ENCODE measurements at regions not wholly inside any gene's neighbourhood (a gene's known extent, or its start where the extent isn't known, plus 50 kb on each side); places are given as distances from the start of the nearest gene placed in this dataset.

GRCh38 chr1:14301704-14302024, 296.8 kb upstream of the KAZN start:
- no peak for DNase-seq (ENCODE audit: low spot score)

GRCh38 chr1:14302025-14302424, 296.5 kb upstream of the KAZN start:
- no peak for DNase-seq (ENCODE audit: low spot score)

GRCh38 chr1:14303011-14303410, 295.5 kb upstream of the KAZN start:
- DNase-seq (ENCODE audit: low spot score) = no peak

DNA sequence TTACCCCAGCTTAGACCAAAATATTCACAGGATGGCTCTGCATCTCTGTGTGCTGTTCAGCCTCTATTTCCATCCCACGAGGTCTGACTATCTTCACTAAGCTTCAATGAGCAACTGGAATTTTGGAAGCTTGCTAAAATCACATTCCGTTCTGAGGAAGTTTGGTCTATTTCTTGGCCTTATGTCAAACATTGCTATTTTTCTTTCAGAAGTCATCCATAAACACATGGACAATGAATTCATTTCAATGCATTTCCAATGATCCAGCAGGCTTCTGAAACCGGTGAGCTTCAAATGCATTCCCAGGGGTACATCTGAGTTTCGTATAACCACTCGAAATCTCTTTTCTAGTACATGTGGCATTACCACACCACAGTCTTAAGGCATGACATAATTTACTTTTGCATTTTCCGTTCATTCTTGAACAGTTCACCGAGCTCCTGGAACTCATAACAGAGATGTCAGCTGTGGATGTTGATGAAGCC, 294.1 kb upstream of the KAZN start:
- peak; percentile 88 for DNase-seq (ENCODE audit: low spot score)

GRCh38 chr1:14308460-14308859, 290.0 kb upstream of the KAZN start:
- no peak for DNase-seq (ENCODE audit: low spot score)

GRCh38 chr1:14309984-14310383, 288.5 kb upstream of the KAZN start:
- no peak for DNase-seq (ENCODE audit: low spot score)

DNA sequence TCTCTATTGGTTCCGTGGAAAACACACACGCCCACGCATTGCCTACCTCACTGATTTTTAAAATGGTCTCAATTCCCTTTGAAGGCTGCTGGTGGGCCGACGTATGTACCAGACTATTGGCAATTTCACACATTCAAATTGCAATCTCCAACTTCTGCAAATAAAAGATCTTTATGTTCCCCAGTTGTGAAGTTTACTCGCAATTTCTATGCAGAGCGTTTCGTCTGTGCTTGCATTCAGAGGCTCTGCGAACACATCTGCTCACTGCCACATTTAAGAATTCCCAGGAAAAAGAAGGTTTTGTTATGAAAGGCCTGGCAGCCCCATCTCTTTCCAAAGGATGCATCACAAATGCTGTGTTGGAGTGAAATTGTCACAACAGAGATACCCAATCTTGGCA, 288.0 kb upstream of the KAZN start:
- DNase-seq (ENCODE audit: low spot score) = no peak

DNA sequence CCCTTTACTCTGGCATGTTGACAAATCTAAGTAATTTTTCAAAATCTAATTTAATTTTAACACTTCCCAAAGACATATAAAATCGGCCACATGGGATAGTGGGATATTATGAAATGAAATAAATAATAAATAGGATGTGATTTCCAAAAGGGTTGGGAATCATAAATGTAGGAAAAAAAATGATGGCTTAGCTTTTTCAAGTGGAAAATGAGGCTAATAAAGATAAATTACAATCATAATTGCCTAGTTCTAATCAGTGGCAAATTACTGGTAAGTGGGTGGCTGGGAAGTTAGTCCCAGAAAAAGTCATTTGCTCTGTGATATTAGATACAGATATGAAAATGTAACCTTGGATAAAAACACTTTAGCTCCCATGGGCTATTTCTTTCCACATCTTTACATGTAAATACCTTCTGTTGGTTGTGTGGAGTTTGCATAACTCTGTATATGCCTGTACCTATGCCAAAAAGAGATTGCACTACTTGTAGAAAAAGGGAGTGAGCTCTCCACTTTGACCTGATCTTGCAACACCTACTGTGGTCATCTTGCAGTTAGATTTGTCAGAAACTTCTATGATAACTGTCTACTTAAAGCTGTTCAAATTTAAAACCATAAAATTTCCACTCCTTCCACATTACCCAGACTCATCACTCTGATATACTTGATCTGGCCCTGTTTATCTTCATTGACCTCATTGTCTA, 284.6 kb upstream of the KAZN start:
- no peak for DNase-seq (ENCODE audit: low spot score)

DNA sequence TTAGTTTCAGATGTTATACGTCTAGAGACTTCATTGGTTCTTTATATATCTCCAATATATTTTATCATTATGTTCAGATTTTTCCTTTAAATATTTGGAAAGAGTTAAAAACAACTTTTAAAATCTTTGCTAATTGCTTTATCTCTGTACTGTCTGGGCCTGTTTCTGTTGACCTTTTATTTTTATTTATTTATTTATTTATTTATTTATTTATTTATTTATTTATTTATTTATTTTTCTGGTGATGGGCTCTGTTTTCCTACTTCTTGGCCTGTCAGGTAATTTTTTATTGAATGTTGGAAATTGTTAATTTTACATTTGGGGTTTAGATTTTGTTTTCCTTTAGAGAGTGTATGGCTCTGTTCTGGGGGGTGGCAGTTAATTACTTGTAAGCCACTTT, 279.7 kb upstream of the KAZN start:
- no peak for DNase-seq (ENCODE audit: low spot score)

DNA sequence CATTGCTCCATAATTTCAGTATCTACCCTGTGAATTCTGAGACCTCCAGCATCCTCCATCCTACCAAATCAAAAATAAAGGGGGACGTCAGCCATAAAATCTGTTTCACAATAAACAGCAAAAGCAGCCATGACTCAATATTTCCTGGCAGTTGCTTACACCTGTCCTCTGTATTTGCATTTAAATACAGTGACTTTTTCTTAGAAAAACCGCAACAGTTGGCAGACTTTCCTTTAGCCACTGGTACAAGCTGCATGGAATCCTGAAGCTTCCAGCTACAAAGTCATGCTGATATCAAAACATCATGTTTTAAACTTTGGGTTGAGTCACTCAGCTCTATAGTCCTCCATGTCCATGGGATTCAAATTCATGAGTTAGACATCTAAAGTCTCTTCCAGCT, 278.0 kb upstream of the KAZN start:
- no peak for DNase-seq (ENCODE audit: low spot score)

DNA sequence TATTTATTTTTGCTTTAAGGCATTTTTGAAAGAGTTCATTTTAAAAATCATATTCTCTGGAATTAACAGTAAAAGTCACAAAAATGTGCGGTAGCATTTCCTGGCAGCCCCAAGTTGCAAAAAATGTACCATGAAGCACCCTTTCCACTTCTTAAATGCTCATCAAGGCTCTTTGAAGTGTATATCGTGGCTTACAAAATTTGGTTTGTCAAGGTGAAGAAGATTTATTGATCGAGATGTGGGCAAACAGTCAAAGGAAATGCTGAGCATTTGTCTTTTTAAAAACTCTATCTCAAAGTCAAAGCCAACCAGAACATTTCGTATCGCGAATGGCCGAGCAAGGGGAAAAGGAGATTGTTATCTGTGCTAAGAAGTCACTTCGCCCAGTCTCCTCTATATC, 277.5 kb upstream of the KAZN start:
- DNase-seq (ENCODE audit: low spot score) = no peak

DNA sequence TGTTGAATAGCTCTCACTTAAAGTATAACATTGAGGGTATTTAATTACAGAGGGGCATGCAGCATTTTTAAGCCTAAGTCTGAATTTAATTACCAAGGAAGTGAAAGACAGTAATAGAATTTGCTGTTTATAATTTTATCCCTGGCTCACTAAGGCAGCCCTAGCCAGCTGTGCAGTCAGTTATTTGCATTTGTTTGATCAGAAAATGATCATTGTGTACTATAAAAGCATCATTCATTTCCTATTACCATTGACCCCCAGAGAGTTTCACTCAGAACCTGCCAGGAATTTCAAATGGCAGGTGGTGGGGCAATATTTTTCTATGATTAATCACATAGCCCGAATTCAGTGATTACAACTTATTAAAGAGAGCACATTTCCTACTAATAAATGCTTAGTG, 277.1 kb upstream of the KAZN start:
- no peak for DNase-seq (ENCODE audit: low spot score)

DNA sequence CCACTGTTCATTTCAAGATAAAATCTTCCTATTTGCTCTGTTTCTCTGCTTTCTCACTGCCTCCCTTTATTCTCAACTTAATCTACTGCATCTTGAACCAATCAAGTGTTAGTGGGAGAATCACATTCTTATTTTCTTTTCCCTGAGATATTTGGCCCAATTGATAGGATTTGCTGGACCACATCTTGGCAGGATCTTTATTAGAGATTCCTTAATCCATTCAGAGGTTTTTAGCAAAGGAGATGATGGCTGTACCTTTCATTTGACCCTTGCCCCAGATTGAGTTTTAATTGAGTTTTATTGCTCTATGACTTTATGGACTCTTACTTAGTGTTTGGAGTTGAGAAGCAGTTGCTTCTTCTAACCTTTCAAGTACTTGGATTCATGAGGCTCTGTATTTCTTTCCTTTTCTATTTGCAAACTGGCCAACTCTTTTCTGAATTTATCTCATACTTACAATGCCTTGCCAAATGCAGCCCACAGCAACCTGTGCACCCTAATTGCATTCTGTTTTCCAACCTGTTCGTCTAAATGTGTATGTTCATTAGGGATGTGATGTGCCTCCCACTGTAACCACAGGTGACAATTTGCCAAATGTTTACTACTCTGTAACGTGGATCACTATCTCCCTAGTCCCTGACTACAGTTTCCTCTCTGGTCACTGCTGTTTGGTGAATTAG, 274.8 kb upstream of the KAZN start:
- DNase-seq (ENCODE audit: low spot score) = no peak

DNA sequence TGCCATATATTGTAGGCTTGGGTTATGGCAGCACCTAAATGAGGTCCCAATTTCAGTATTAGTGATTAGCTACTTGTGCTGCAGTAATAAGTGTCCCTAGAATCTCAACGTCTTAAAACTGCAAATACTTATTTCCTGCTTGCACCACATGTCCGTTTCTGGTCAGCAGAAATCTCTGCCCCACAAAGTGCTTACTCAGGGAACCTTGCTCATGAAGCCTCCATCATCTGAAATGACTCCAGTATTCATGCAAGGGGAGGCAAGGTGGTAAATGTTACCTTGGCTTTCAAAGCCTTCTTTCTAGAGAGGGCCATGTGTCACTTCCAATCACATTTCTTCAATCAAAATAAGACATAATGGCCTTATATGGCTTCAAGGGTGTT, 274.2 kb upstream of the KAZN start:
- DNase-seq (ENCODE audit: low spot score) = no peak

- no peak for DNase-seq (ENCODE audit: low spot score)
Measured at GRCh38 chr1:14326857-14327256, 271.6 kb upstream of the KAZN start.

DNA sequence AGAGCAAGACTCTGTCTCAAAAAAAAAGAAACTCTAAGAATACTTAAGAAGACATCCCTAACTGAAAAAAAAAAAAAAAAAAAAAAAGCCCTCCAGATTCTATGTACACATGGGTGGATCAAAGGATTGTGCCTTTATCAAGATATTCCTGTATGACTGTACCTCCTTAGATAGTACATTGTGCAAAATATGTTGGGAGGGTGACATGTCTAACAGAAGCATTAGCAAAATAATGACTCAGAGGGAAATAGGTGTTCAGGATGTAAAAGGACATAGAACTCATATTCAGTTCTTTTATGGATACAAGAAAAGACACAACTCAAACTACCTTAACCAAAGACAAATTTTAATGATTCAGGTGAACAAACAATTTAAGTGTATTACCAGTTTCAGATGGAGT, 269.8 kb upstream of the KAZN start:
- DNase-seq (ENCODE audit: low spot score) = no peak

DNA sequence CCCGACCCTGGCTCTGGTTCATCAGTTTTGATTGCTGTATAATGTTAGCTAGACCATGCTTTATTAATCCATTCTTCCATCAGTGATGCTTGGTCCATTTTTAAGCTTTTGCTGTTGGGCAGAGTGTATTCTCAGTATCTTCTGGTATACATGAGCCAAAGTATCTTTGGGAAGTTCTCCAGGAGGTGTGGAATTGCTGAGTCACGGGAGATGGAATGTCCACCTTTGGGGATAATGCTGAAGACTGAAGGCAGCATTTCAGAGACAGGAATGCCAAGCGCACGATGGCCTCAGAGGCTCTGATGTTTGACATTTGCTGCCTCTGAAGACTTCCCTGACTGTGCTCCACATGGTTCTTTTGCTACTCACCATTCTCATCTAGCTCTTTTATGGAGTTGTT, 266.3 kb upstream of the KAZN start:
- no peak for DNase-seq (ENCODE audit: low spot score)

DNA sequence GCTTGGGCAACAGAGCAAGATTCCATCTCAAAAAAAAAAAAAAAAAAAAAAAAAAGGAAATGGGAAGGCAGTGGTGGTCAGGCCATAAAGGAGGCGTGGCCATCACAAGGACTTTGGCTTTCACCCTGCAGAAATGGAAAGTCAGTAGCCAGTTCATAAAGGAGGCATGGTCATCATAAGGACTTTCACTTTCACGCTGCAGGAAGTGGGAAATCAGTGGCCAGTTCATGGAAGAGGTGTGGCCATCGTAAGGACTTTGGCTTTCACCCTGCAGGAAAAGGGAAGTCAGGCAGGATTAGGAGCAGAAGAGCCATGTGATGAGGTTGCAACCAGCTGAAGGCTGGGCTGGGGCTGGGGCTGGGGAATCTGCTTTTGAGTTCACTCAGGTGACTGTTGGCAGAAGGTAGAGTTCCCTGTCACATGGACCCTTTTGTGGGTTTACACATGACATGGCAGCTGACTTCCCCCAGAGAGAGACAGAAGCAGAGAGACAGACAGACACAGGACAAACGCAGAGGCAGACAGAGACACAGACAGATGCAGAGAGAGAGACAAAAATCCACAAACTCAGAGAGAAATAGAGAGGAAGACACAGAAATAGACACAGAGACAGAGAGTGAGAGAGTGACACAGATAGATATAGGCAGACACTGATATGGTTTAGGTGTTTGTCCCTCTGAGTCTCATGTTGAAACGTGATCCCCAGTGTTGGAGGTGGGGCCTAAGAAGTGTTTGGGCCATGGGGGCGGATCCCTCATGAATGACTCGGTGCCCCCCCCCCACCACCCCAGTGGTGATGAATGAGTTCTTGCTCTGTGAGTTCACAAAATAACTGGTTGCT, 263.9 kb upstream of the KAZN start:
- DNase-seq (ENCODE audit: low spot score) = no peak

DNA sequence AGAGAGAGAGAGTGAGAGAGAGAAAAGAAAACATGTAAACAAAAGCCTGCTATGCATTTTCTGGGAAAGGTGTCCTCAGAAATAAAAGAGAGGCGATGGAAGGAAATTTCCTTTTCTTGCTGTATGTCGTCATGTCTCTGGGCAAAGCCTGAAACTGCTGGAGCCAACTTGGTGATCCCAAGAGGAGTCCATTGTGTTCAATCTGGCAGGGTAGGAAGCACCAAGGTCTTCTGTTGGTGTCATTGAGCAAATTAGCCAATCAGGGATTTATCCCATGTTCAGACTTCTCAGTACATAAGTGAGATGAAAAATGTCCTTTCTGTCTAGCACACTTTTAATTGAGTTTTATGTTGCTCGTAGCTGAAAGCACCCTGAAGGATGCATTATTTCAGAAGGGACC, 260.0 kb upstream of the KAZN start:
- DNase-seq (ENCODE audit: low spot score) = no peak

GRCh38 chr1:14339288-14339687, 259.2 kb upstream of the KAZN start:
- DNase-seq (ENCODE audit: low spot score) = peak; percentile 15

- peak; percentile 95 for DNase-seq (ENCODE audit: low spot score)
Measured at GRCh38 chr1:14340002-14340785, 258.3 kb upstream of the KAZN start.

- no peak for DNase-seq (ENCODE audit: low spot score)
Measured at GRCh38 chr1:14341147-14341546, 257.3 kb upstream of the KAZN start.

Measured in umbilical cord (tissue), 1 donor.